ENCODE measurements at regions not wholly inside any gene's neighbourhood (a gene's known extent, or its start where the extent isn't known, plus 50 kb on each side); places are given as distances from the start of the nearest gene placed in this dataset.

- Mint-ChIP-seq H3K36me3 (ENCODE audit: unreplicated experiment) (no peaks in the 10 kb centered on the region), H3K9me3 (ENCODE audit: unreplicated experiment) (peaks cover 7% of the 10 kb centered on the region), H3K27ac (ENCODE audit: unreplicated experiment) (no peak overlapping the region), H3K4me1 (ENCODE audit: unreplicated experiment) (no peaks in the 10 kb centered on the region), H3K4me3 (ENCODE audit: unreplicated experiment) (no peak overlapping the region), H3K27me3 (ENCODE audit: unreplicated experiment) (no peaks in the 10 kb centered on the region)
- no peak for TF ChIP-seq CTCF (IDR thresholded peaks at IDR 0.05)
- DNase-seq (ENCODE audit: extremely low spot score, unreplicated experiment): no peak
Measured at GRCh38 chr4:58261526-58261925, 1151.3 kb upstream of the IGFBP7 start.

GRCh38 chr4:58254291-58254690 is 1144.1 kb upstream of the IGFBP7 start:
- peaks cover 2% of the 10 kb centered on the region for H3K9me3 Mint-ChIP-seq (ENCODE audit: unreplicated experiment)
- TF ChIP-seq CTCF (IDR thresholded peaks at IDR 0.05): no peak
- no peak overlapping the region for H3K27ac Mint-ChIP-seq (ENCODE audit: unreplicated experiment)
- no peak for DNase-seq (ENCODE audit: extremely low spot score, unreplicated experiment)
- H3K4me3 Mint-ChIP-seq (ENCODE audit: unreplicated experiment): no peak overlapping the region
- no peaks in the 10 kb centered on the region for H3K36me3 Mint-ChIP-seq (ENCODE audit: unreplicated experiment)
- no peaks in the 10 kb centered on the region for H3K4me1 Mint-ChIP-seq (ENCODE audit: unreplicated experiment)
- no peaks in the 10 kb centered on the region for H3K27me3 Mint-ChIP-seq (ENCODE audit: unreplicated experiment)

GRCh38 chr4:58252656-58253055 is 1142.5 kb upstream of the IGFBP7 start:
- no peak for DNase-seq (ENCODE audit: extremely low spot score, unreplicated experiment)
- Mint-ChIP-seq H3K27ac (ENCODE audit: unreplicated experiment) (no peak overlapping the region), H3K27me3 (ENCODE audit: unreplicated experiment) (no peaks in the 10 kb centered on the region), H3K4me1 (ENCODE audit: unreplicated experiment) (no peaks in the 10 kb centered on the region), H3K9me3 (ENCODE audit: unreplicated experiment) (no peaks in the 10 kb centered on the region), H3K36me3 (ENCODE audit: unreplicated experiment) (no peaks in the 10 kb centered on the region), H3K4me3 (ENCODE audit: unreplicated experiment) (no peak overlapping the region)
- TF ChIP-seq CTCF (IDR thresholded peaks at IDR 0.05): no peak

- Mint-ChIP-seq H3K4me1 (ENCODE audit: unreplicated experiment) (no peaks in the 10 kb centered on the region), H3K9me3 (ENCODE audit: unreplicated experiment) (peaks cover 8% of the 10 kb centered on the region), H3K27ac (ENCODE audit: unreplicated experiment) (no peak overlapping the region), H3K36me3 (ENCODE audit: unreplicated experiment) (no peaks in the 10 kb centered on the region), H3K4me3 (ENCODE audit: unreplicated experiment) (no peak overlapping the region), H3K27me3 (ENCODE audit: unreplicated experiment) (no peaks in the 10 kb centered on the region)
- TF ChIP-seq CTCF (IDR thresholded peaks at IDR 0.05): no peak
- no peak for DNase-seq (ENCODE audit: extremely low spot score, unreplicated experiment)
Measured at GRCh38 chr4:58247792-58248191, 1137.6 kb upstream of the IGFBP7 start.

GRCh38 chr4:58225460-58225859 is 1115.3 kb upstream of the IGFBP7 start:
- no peak for DNase-seq (ENCODE audit: extremely low spot score, unreplicated experiment)
- H3K4me1 Mint-ChIP-seq (ENCODE audit: unreplicated experiment): no peaks in the 10 kb centered on the region
- no peak for TF ChIP-seq CTCF (IDR thresholded peaks at IDR 0.05)
- peaks cover 19% of the 10 kb centered on the region for H3K9me3 Mint-ChIP-seq (ENCODE audit: unreplicated experiment)
- no peaks in the 10 kb centered on the region for H3K36me3 Mint-ChIP-seq (ENCODE audit: unreplicated experiment)
- no peak overlapping the region for H3K4me3 Mint-ChIP-seq (ENCODE audit: unreplicated experiment)
- no peak overlapping the region for H3K27ac Mint-ChIP-seq (ENCODE audit: unreplicated experiment)
- no peaks in the 10 kb centered on the region for H3K27me3 Mint-ChIP-seq (ENCODE audit: unreplicated experiment)

All from osteocyte (in vitro differentiated cells).